Spleen (tissue), 11 donors: ENCODE measurements at regions not wholly inside any gene's neighbourhood (a gene's known extent, or its start where the extent isn't known, plus 50 kb on each side); places are given as distances from the start of the nearest gene placed in this dataset.

Experiments used
- DNase-seq: peaks from one replicate; pipeline ENCODE4 v3.0.0-alpha.2; 2020
- H3K27ac ChIP-seq, 8 donors: fragments of 200-600 bp; sonication (generic) in 7 of 8; 1 replicate in 4 of 8; 2 replicates in 4 of 8; pipeline versions ENCODE4 v1.5.0 to v1.8.0; 2016 to 2021; ENCODE audit warnings: inconsistent platforms in 4 of 8, mild to moderate bottlenecking in 4 of 8, moderate library complexity in 1 of 8
- H3K27me3 ChIP-seq, 7 donors: fragments of 200-600 bp; sonication (generic) in 6 of 7; replicated peaks in 1 of 7; 1 replicate in 4 of 7; 2 replicates in 3 of 7; pipeline versions ENCODE4 v1.5.0 to v1.8.0; 2016 to 2021; ENCODE audit warnings: inconsistent platforms in 3 of 7, mild to moderate bottlenecking in 1 of 7
- H3K36me3 ChIP-seq, 6 donors: fragments of 200-600 bp; sonication (generic) in 5 of 6; 1 replicate in 4 of 6; 2 replicates in 2 of 6; pipeline versions ENCODE4 v1.5.0 to v1.8.0; 2016 to 2021; ENCODE audit warnings: inconsistent platforms in 2 of 6
- H3K4me1 ChIP-seq, 6 donors: fragments of 200-600 bp; sonication (generic) in 5 of 6; 1 replicate in 3 of 6; 2 replicates in 3 of 6; pipeline versions ENCODE4 v1.5.0 to v1.8.0; 2016 to 2021; ENCODE audit warnings: inconsistent platforms in 3 of 6
- H3K4me3 ChIP-seq, 8 donors: fragments of 200-600 bp; sonication (generic) in 7 of 8; 1 replicate in 4 of 8; 2 replicates in 4 of 8; pipeline versions ENCODE4 v1.5.0 to v1.8.0; 2016 to 2021; ENCODE audit warnings: inconsistent platforms in 4 of 8, mild to moderate bottlenecking in 4 of 8, moderate library complexity in 2 of 8
- H3K9me3 ChIP-seq, 8 donors: fragments of 200-600 bp; sonication (generic) in 7 of 8; 1 replicate in 4 of 8; 2 replicates in 4 of 8; pipeline versions ENCODE4 v1.5.0 to v1.8.0; 2016 to 2021; ENCODE audit warnings: inconsistent platforms in 4 of 8
- CTCF ChIP-seq, 11 experiments: fragments of 200-600 bp in 7 of 11; fragments of 450-650 bp in 4 of 11; sonication (generic) in 4 of 11; IDR thresholded peaks in 8 of 11; conservative IDR thresholded peaks in 3 of 11; 1 replicate in 7 of 11; 2 replicates in 4 of 11; pipeline versions ENCODE4 v1.4.0 to v1.8.0; 2016 to 2021; ENCODE audit warnings: antibody characterized with exemption in 11 of 11, inconsistent platforms in 4 of 11, mild to moderate bottlenecking in 1 of 11
- POLR2A ChIP-seq, 3 donors: fragments of 450-650 bp; IDR thresholded peaks; one replicate each; pipeline ENCODE4 v1.5.1; 2017; ENCODE audit warnings: antibody characterized with exemption in 3 of 3, mild to moderate bottlenecking in 1 of 3
- POLR2AphosphoS5 ChIP-seq, 3 donors: sonication (generic); formaldehyde crosslinking; IDR thresholded peaks; one replicate each; pipeline ENCODE4 v1.5.1; 2017; ENCODE audit warnings: antibody characterized with exemption in 3 of 3
- WGBS, 5 donors: extraction: QIAGEN DNeasy Blood & Tissue Kit in 3 of 5; methylation state at CpG; one replicate each; pipeline versions ENCODE4 v1.1.5 to v1.1.7; 2013 to 2018; 5-methylcytosine and 5-hydroxymethylcytosine counted together
- intact Hi-C: fragments of 100-400 bp; cut with DNase I; formaldehyde crosslinking; loops from one replicate; pipeline ENCODE4 v1.15.0; 2023; ENCODE audit warnings: low total_unique reads
- donor health status: healthy with polysubstance abuse.
- donor health status: DM: no; HTN: no; CAD: no; lungs with moderate emphysema.
- donor health status: DM: no; HTN: no; CAD: no.
- donor health status: Bipolar disorder and iron deficiency.
- donor health status: healthy.
- donor health status: DM: no; HTN: no; CAD: no.
- donor health status: DM: yes; HTN: yes; CAD: no.

- intact Hi-C loops: no loop called here
- WGBS, 5 donors: 57 to 76% (median 68%) methylated on average over 5 of the region's 5 CpGs
- TF ChIP-seq POLR2A (IDR thresholded peaks at IDR 0.05) (no peak), CTCF (IDR thresholded peaks at IDR 0.05 in 8 of 11, conservative IDR thresholded peaks at IDR 0.05 in 3 of 11) (no peak), POLR2AphosphoS5 (IDR thresholded peaks at IDR 0.05) (no peak)
Observed at GRCh38 chrX:7746856-7747255, 96.1 kb upstream of the VCX start.

DNA sequence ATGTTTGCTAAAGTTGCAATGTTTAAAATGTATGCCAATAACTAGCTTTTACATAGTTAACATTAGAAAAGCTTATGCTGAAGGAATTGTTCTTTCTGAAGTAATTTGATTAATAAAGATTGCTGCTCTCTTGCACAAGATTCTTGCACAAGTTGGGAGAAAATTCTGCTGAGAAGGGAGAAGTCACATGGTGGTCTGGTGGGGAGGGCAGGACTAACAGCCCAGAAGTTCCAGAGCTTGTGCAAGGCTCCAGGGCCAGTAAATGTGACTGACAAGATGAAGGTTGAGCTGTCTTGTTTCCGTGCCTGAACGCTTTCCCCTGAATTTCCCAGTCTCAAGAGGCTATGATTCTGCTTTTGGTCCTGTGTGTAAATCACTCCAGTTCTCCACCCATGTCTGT is 112.9 kb upstream of the VCX start:
- Histone ChIP-seq H3K27me3 (no peaks in the 10 kb centered on the region), H3K9me3 (no peaks in the 10 kb centered on the region), H3K36me3 (no peaks in the 10 kb centered on the region), H3K27ac (no peak overlapping the region), H3K4me1 (no peaks in the 10 kb centered on the region), H3K4me3 (no peak overlapping the region)
- 57 to 84% (median 69%) methylated on average over 2 of the region's 2 CpGs for WGBS, 5 donors
- intact Hi-C loops: no loop called here
- no peak for DNase-seq
- TF ChIP-seq POLR2A (IDR thresholded peaks at IDR 0.05): no peak
- no peak for TF ChIP-seq POLR2AphosphoS5 (IDR thresholded peaks at IDR 0.05)
- TF ChIP-seq CTCF (IDR thresholded peaks at IDR 0.05 in 8 of 11, conservative IDR thresholded peaks at IDR 0.05 in 3 of 11): no peak

More at GRCh38 chrX:7746856-7747255, 96.1 kb upstream of the VCX start:
- H3K4me3 ChIP-seq: no peak overlapping the region
- no peak overlapping the region for H3K27ac ChIP-seq
- no peak for DNase-seq
- H3K4me1 ChIP-seq: no peaks in the 10 kb centered on the region
- H3K27me3 ChIP-seq: no peaks in the 10 kb centered on the region
- H3K36me3 ChIP-seq: no peaks in the 10 kb centered on the region
- no peaks in the 10 kb centered on the region for H3K9me3 ChIP-seq

GRCh38 chrX:7720519-7720918 is 122.5 kb upstream of the VCX start:
- Histone ChIP-seq H3K27me3 (no peaks in the 10 kb centered on the region), H3K9me3 (no peaks in the 10 kb centered on the region), H3K4me3 (no peak overlapping the region), H3K36me3 (no peaks in the 10 kb centered on the region), H3K4me1 (no peaks in the 10 kb centered on the region), H3K27ac (no peak overlapping the region)
- intact Hi-C loops: no loop called here
- no peak for TF ChIP-seq POLR2A (IDR thresholded peaks at IDR 0.05)
- no peak for TF ChIP-seq POLR2AphosphoS5 (IDR thresholded peaks at IDR 0.05)
- no peak for TF ChIP-seq CTCF (IDR thresholded peaks at IDR 0.05 in 8 of 11, conservative IDR thresholded peaks at IDR 0.05 in 3 of 11)
- DNase-seq: no peak

GRCh38 chrX:7714351-7714750 is 128.6 kb upstream of the VCX start:
- no peak for DNase-seq
- WGBS, 5 donors: 18 to 37% (median 29%) methylated on average over 2 of the region's 2 CpGs
- no peaks in the 10 kb centered on the region for H3K9me3 ChIP-seq
- H3K4me3 ChIP-seq: no peak overlapping the region
- TF ChIP-seq POLR2AphosphoS5 (IDR thresholded peaks at IDR 0.05) (no peak), CTCF (IDR thresholded peaks at IDR 0.05 in 8 of 11, conservative IDR thresholded peaks at IDR 0.05 in 3 of 11) (no peak), POLR2A (IDR thresholded peaks at IDR 0.05) (no peak)
- H3K27ac ChIP-seq: no peak overlapping the region
- no peaks in the 10 kb centered on the region for H3K36me3 ChIP-seq
- intact Hi-C loops: no loop called here
- H3K4me1 ChIP-seq: no peaks in the 10 kb centered on the region
- no peaks in the 10 kb centered on the region for H3K27me3 ChIP-seq
